ENCODE measurements at regions not wholly inside any gene's neighbourhood (a gene's known extent, or its start where the extent isn't known, plus 50 kb on each side); places are given as distances from the start of the nearest gene placed in this dataset.

- Histone ChIP-seq H3K4me1 (ENCODE audit: insufficient read depth, low read length, poor library complexity, severe bottlenecking) (no peaks in the 10 kb centered on the region), H3K27ac (ENCODE audit: low read depth, low read length, poor library complexity, severe bottlenecking) (no peak overlapping the region), H3K9me3 (ENCODE audit: low read depth, low read length, poor library complexity, severe bottlenecking) (no peaks in the 10 kb centered on the region), H3K27me3 (replicated peaks; ENCODE audit: insufficient read depth, low read depth, low read length, poor library complexity) (no peaks in the 10 kb centered on the region), H3K36me3 (ENCODE audit: insufficient read depth, low read length, poor library complexity, severe bottlenecking) (no peaks in the 10 kb centered on the region), H3K4me3 (ENCODE audit: low read depth, low read length, poor library complexity, severe bottlenecking) (no peak overlapping the region)
- intact Hi-C loops (cut with micrococcal nuclease; ENCODE audit: unreplicated experiment): no loop called here
- ChIA-PET POLR2A (ENCODE audit: low non-redundant PET) (no interaction called here), CTCF (no interaction called here)
- TF ChIP-seq, protein P1, sequence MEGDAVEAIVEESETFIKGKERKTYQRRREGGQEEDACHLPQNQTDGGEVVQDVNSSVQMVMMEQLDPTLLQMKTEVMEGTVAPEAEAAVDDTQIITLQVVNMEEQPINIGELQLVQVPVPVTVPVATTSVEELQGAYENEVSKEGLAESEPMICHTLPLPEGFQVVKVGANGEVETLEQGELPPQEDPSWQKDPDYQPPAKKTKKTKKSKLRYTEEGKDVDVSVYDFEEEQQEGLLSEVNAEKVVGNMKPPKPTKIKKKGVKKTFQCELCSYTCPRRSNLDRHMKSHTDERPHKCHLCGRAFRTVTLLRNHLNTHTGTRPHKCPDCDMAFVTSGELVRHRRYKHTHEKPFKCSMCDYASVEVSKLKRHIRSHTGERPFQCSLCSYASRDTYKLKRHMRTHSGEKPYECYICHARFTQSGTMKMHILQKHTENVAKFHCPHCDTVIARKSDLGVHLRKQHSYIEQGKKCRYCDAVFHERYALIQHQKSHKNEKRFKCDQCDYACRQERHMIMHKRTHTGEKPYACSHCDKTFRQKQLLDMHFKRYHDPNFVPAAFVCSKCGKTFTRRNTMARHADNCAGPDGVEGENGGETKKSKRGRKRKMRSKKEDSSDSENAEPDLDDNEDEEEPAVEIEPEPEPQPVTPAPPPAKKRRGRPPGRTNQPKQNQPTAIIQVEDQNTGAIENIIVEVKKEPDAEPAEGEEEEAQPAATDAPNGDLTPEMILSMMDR (conservative IDR thresholded peaks at IDR 0.05; ENCODE audit: low read depth, low read length): no peak
- BruUV-seq (replicated peaks): no TSS peak
- no peak for DNase-seq (ENCODE audit: low spot score)
Observed at GRCh38 chr4:18914182-18914581, 892.6 kb upstream of the LCORL start.

DNA sequence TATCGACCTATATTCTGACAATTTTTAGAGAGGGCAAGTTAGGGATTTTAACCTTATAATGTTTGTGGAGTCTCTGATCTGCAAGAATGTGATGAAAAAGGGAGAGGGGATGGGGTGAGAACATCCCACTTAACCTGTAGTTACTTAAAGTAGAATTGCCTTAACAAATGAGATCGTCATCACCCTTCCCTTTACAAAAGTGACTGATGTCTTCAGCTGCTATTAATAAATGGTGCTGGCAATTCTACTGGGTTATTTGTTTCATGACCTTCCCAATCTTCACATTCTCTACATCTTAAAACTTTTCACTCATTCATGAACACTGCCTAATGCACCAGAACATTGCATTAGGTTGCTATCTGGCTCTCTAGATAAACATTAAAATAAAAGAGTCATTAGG, 873.4 kb upstream of the LCORL start:
- TF ChIP-seq EZH2 (IDR thresholded peaks at IDR 0.05; ENCODE audit: borderline replicate concordance, low read depth, low read length, poor library complexity, severe bottlenecking): no peak
- TF ChIP-seq, protein P1 (conservative IDR thresholded peaks at IDR 0.05; ENCODE audit: low read depth, low read length): no peak
- H3K4me3 ChIP-seq (ENCODE audit: low read depth, low read length, poor library complexity, severe bottlenecking): no peak overlapping the region
- ChIA-PET POLR2A (ENCODE audit: low non-redundant PET) (no interaction called here), CTCF (no interaction called here)
- intact Hi-C loops (cut with micrococcal nuclease; ENCODE audit: unreplicated experiment): no loop called here
- no peaks in the 10 kb centered on the region for H3K9me3 ChIP-seq (ENCODE audit: low read depth, low read length, poor library complexity, severe bottlenecking)
- H3K27me3 ChIP-seq (replicated peaks; ENCODE audit: insufficient read depth, low read depth, low read length, poor library complexity): no peaks in the 10 kb centered on the region
- DNase-seq (ENCODE audit: low spot score): no peak
- no TSS peak for BruUV-seq (replicated peaks)
- H3K27ac ChIP-seq (ENCODE audit: low read depth, low read length, poor library complexity, severe bottlenecking): no peak overlapping the region
- H3K36me3 ChIP-seq (ENCODE audit: insufficient read depth, low read length, poor library complexity, severe bottlenecking): no peaks in the 10 kb centered on the region
- no peaks in the 10 kb centered on the region for H3K4me1 ChIP-seq (ENCODE audit: insufficient read depth, low read length, poor library complexity, severe bottlenecking)

DNA sequence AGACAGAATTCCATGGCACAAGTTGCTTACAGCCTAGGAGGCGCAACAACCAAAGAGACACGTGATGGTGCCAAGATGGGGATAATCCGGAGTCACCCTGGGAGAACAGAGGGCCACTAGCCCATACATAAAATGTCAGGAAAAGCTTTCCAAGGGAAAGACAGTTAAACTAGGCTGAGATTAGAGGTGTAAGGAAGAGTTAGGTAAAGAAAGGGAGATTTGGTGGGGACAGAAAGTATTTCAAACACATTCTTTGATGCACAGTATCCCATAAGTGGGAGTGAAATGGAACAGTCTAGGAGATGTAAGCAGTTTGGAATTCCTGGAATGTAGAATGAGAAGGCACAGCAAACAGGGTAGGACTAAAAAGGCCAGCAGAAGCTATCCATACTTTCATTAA, 860.9 kb upstream of the LCORL start:
- DNase-seq (ENCODE audit: low spot score): peak; percentile 6
- TF ChIP-seq, protein P1 (conservative IDR thresholded peaks at IDR 0.05; ENCODE audit: low read depth, low read length): no peak
- TF ChIP-seq EZH2 (IDR thresholded peaks at IDR 0.05; ENCODE audit: borderline replicate concordance, low read depth, low read length, poor library complexity, severe bottlenecking): no peak
- H3K27me3 ChIP-seq (replicated peaks; ENCODE audit: insufficient read depth, low read depth, low read length, poor library complexity): no peaks in the 10 kb centered on the region
- H3K4me3 ChIP-seq (ENCODE audit: low read depth, low read length, poor library complexity, severe bottlenecking): no peak overlapping the region
- H3K36me3 ChIP-seq (ENCODE audit: insufficient read depth, low read length, poor library complexity, severe bottlenecking): no peaks in the 10 kb centered on the region
- POLR2A ChIA-PET (ENCODE audit: low non-redundant PET): no interaction called here
- H3K9me3 ChIP-seq (ENCODE audit: low read depth, low read length, poor library complexity, severe bottlenecking): no peaks in the 10 kb centered on the region
- CTCF ChIA-PET: no interaction called here
- BruUV-seq (replicated peaks): no TSS peak
- no peaks in the 10 kb centered on the region for H3K4me1 ChIP-seq (ENCODE audit: insufficient read depth, low read length, poor library complexity, severe bottlenecking)
- no peak overlapping the region for H3K27ac ChIP-seq (ENCODE audit: low read depth, low read length, poor library complexity, severe bottlenecking)
- intact Hi-C loops (cut with micrococcal nuclease; ENCODE audit: unreplicated experiment): no loop called here
